K562 (cell line): ENCODE measurements at regions not wholly inside any gene's neighbourhood (a gene's known extent, or its start where the extent isn't known, plus 50 kb on each side); places are given as distances from the start of the nearest gene placed in this dataset.

Experiments
- ATAC-seq: fragments of 200-7000 bp; cut with Tn5 transposase; 3 replicates; pipeline ENCODE4 v1.9.1; 2020; ENCODE audit warnings: moderate library complexity
- BruUV-seq: library from RNA; stranded (reverse); fragments of 400-500 nt; replicated peaks from 2 replicates; lab custom pipeline; 2021; lab: Mats Ljungman, UMichigan
- CTCF ChIA-PET: fragments of 300-600 bp; formaldehyde crosslinking; extraction: SDS; loops from one replicate; lab custom pipeline; 2021; ENCODE audit warnings: low intra/inter-chr PET ratio; lab: Yijun Ruan, JAX
- POLR2A ChIA-PET: fragments of 300-600, 350-650 bp; sonication (Branson Sonifier 250); formaldehyde crosslinking; extraction: SDS; loops from one replicate; lab custom pipeline; 2021; ENCODE audit warnings: antibody characterized with exemption, inconsistent platforms; lab: Yijun Ruan, JAX
- DNase-seq, 4 experiments: peaks; one replicate each; pipeline versions ENCODE4 v3.0.0 to v3.0.0-alpha.2; 2011 to 2018; ENCODE audit warnings: low spot score in 3 of 4, mixed read lengths in 3 of 4; ENCODE audit errors: extremely low read depth in 1 of 4
- FAIRE-seq: peaks from 2 replicates; lab custom pipeline; 2011; peaks lifted over from hg19 to GRCh38; lab: Jason Lieb, UNC
- H2AFZ ChIP-seq: 2 replicates; pipeline ENCODE4 v1.6.0; 2011; ENCODE audit warnings: low read depth, low read length, control low read depth, inconsistent platforms
- H3K27ac ChIP-seq: fragments of 200-600 bp; 3 replicates; pipeline ENCODE4 v1.8.0; 2011; ENCODE audit warnings: low read depth, mild to moderate bottlenecking, control low read depth, inconsistent platforms, low read length, moderate library complexity, mixed read lengths; ENCODE audit errors: extremely low read depth
- H3K27me3 ChIP-seq, 2 experiments: fragments of 300-600 bp in 1 of 2; 2 replicates in 1 of 2; 3 replicates in 1 of 2; pipeline versions ENCODE4 v1.6.0 to v1.8.0; 2011; ENCODE audit warnings: inconsistent platforms in 2 of 2, low read length in 2 of 2, mild to moderate bottlenecking in 1 of 2, mixed read lengths in 1 of 2, moderate library complexity in 1 of 2; ENCODE audit not compliant: control insufficient read depth in 2 of 2, insufficient read depth in 2 of 2
- H3K36me3 ChIP-seq: fragments of 300-600 bp; 3 replicates; pipeline ENCODE4 v1.8.0; 2011; ENCODE audit warnings: mild to moderate bottlenecking, low read length, inconsistent platforms; ENCODE audit not compliant: control insufficient read depth, insufficient read depth
- H3K4me1 ChIP-seq, 2 experiments: fragments of 200-600 bp in 1 of 2; replicated peaks in 1 of 2; 2 replicates in 1 of 2; 3 replicates in 1 of 2; pipeline versions ENCODE4 v1.5.1 to v1.8.0; 2011; ENCODE audit warnings: inconsistent platforms in 2 of 2, low read length in 2 of 2, mild to moderate bottlenecking in 1 of 2, mixed read lengths in 1 of 2, moderate library complexity in 1 of 2; ENCODE audit not compliant: control insufficient read depth in 2 of 2, insufficient read depth in 2 of 2
- H3K4me2 ChIP-seq: 2 replicates; pipeline ENCODE4 v1.6.1; 2011; ENCODE audit warnings: low read length, control low read depth, inconsistent platforms, mixed read lengths; ENCODE audit not compliant: insufficient read depth
- H3K4me3 ChIP-seq: fragments of 200-600 bp; sonication (generic), shearing (Covaris generic); 2 replicates; pipeline ENCODE4 v1.5.1; 2016; ENCODE audit warnings: control low read depth, inconsistent platforms
- H3K79me2 ChIP-seq: fragments of 200-600 bp; 3 replicates; pipeline ENCODE4 v1.8.0; 2011; ENCODE audit warnings: low read length, inconsistent platforms; ENCODE audit not compliant: control insufficient read depth, insufficient read depth
- H3K9ac ChIP-seq, 2 experiments: 2 replicates each; pipeline versions ENCODE4 v1.6.0 to v1.6.1; 2011; ENCODE audit warnings: low read depth in 2 of 2, low read length in 2 of 2, control low read depth in 1 of 2, inconsistent platforms in 1 of 2, mild to moderate bottlenecking in 1 of 2, mixed read lengths in 1 of 2; ENCODE audit not compliant: insufficient read depth in 1 of 2
- H3K9me1 ChIP-seq: one replicate; pipeline ENCODE4 v1.6.0; 2011; ENCODE audit warnings: inconsistent platforms, mild to moderate bottlenecking, low read length, moderate library complexity; ENCODE audit not compliant: control insufficient read depth, insufficient read depth
- H3K9me3 ChIP-seq: replicated peaks from 2 replicates; pipeline ENCODE4 v1.5.1; 2011; ENCODE audit warnings: low read depth, low read length, inconsistent platforms; ENCODE audit not compliant: control insufficient read depth, insufficient read depth
- H4K20me1 ChIP-seq: replicated peaks from 2 replicates; pipeline ENCODE4 v1.6.1; 2011; ENCODE audit warnings: low read length, inconsistent platforms, mixed read lengths; ENCODE audit not compliant: control insufficient read depth, insufficient read depth
- CBFA2T2 ChIP-seq: fragments of 450-650 bp; conservative IDR thresholded peaks from 2 replicates; pipeline ENCODE4 v1.6.1; 2017; ENCODE audit warnings: mild to moderate bottlenecking
- CC2D1A ChIP-seq: fragments of 450-650 bp; IDR thresholded peaks from 2 replicates; pipeline ENCODE4 v1.6.1; 2017; ENCODE audit warnings: mild to moderate bottlenecking
- EP300 ChIP-seq: IDR thresholded peaks from 2 replicates; pipeline ENCODE4 v1.6.1; 2012; ENCODE audit warnings: low read length, improper control_type of control experiment
- MECOM ChIP-seq: fragments of 250-450 bp; sonication (Bioruptor Pico); IDR thresholded peaks from 2 replicates; pipeline ENCODE4 v1.8.0; 2022; ENCODE audit warnings: inconsistent platforms
- MEF2A ChIP-seq: IDR thresholded peaks from 2 replicates; pipeline ENCODE4 v1.6.1; 2011; ENCODE audit warnings: low read depth, mild to moderate bottlenecking, low read length, moderate library complexity; ENCODE audit not compliant: control insufficient read depth
- NCOR1 ChIP-seq: fragments of 450-650 bp; IDR thresholded peaks from 2 replicates; pipeline ENCODE4 v1.6.1; 2016; ENCODE audit warnings: mild to moderate bottlenecking, moderate library complexity
- PBX2 ChIP-seq, 2 experiments: IDR thresholded peaks in 1 of 2; conservative IDR thresholded peaks in 1 of 2; 2 replicates each; pipeline ENCODE4 v1.6.1; 2016; ENCODE audit warnings: low read depth in 2 of 2, mild to moderate bottlenecking in 1 of 2, missing compliant biosample characterization in 1 of 2, missing genetic modification characterization in 1 of 2, moderate library complexity in 1 of 2
- RBM34 ChIP-seq: fragments of 200-400 bp; formaldehyde crosslinking; IDR thresholded peaks from 2 replicates; pipeline ENCODE4 v1.6.1; 2018; ENCODE audit warnings: low read length, borderline replicate concordance; ENCODE audit not compliant: insufficient read depth
- RNF2 ChIP-seq: sonication (generic); IDR thresholded peaks from 2 replicates; pipeline ENCODE4 v1.6.1; 2016
- SLC30A9 ChIP-seq: fragments of 250-450 bp; sonication (Bioruptor Pico); IDR thresholded peaks from 2 replicates; pipeline ENCODE4 v1.8.0; 2022; ENCODE audit warnings: mild to moderate bottlenecking, moderate library complexity
- USF1 ChIP-seq: sonication (generic); formaldehyde crosslinking; IDR thresholded peaks from 2 replicates; pipeline ENCODE4 v1.9.0; 2022; ENCODE audit warnings: mild to moderate bottlenecking, missing genetic modification reagents
- ZNF398 ChIP-seq: fragments of 250-450 bp; sonication (Bioruptor Pico); IDR thresholded peaks from 2 replicates; pipeline ENCODE4 v1.8.0; 2021; ENCODE audit warnings: moderate library complexity, mild to moderate bottlenecking, inconsistent platforms
- ZNF695 ChIP-seq: fragments of 450-650 bp; formaldehyde crosslinking; IDR thresholded peaks from 2 replicates; pipeline ENCODE4 v1.4.0; 2020; ENCODE audit warnings: mild to moderate bottlenecking, moderate library complexity
- WGBS: fragments of 100-300 bp; shearing (Covaris generic); methylation state at CpG from one replicate; pipeline ENCODE4 v1.1.6; 2016; ENCODE audit warnings: low coverage, mixed read lengths; ENCODE audit not compliant: insufficient coverage; ENCODE audit errors: missing lambda C conversion rate; 5-methylcytosine and 5-hydroxymethylcytosine counted together
- in situ Hi-C: fragments of 300-500 bp; cut with MboI; formaldehyde crosslinking; loops from 4 replicates; pipeline ENCODE4 v1.15.0; 2018; ENCODE audit warnings: inconsistent platforms, mixed read lengths
- intact Hi-C: fragments of 100-400 bp; cut with micrococcal nuclease; formaldehyde crosslinking; loops from 2 replicates; pipeline ENCODE4 v1.14.2; 2022
- TF ChIP-seq, protein P1 (sequence below): fragments of 450-650 bp; IDR thresholded peaks from 2 replicates; pipeline ENCODE4 v1.6.1; 2017; ENCODE audit warnings: antibody characterized with exemption

- intact Hi-C loops = loop anchor here (5.0 kb wide), 1 partner anchor 424 kb away; no protein-coding TSS in a partner anchor
- no peak overlapping the region for H2AFZ ChIP-seq
- POLR2A ChIA-PET = no interaction called here
- TF ChIP-seq RNF2 = no peak
- TF ChIP-seq ZNF398 (CRISPR knock-in tag) = no peak
- peak; percentile 52; the same call in 1 of the 2 replicates for TF ChIP-seq EP300
- TF ChIP-seq NCOR1 = peak; percentile 13; the same call in 1 of the 2 replicates
- TF ChIP-seq CBFA2T2 = peak; percentile 53
- no peak for TF ChIP-seq SLC30A9
- no peak for TF ChIP-seq ZNF695
- no peak for TF ChIP-seq USF1 (CRISPR knock-in tag)
- TF ChIP-seq MECOM (CRISPR knock-in tag) = peak; percentile 89; the same call in 1 of the 2 replicates
- peak; percentile 98 for TF ChIP-seq CC2D1A
- no peak for TF ChIP-seq PBX2 (CRISPR knock-in tag; IDR thresholded peaks at IDR 0.05; ENCODE audit: low read depth)
- peak; percentile 44 for TF ChIP-seq PBX2 (tag; conservative IDR thresholded peaks at IDR 0.05; ENCODE audit: low read depth)
- TF ChIP-seq, protein P1, sequence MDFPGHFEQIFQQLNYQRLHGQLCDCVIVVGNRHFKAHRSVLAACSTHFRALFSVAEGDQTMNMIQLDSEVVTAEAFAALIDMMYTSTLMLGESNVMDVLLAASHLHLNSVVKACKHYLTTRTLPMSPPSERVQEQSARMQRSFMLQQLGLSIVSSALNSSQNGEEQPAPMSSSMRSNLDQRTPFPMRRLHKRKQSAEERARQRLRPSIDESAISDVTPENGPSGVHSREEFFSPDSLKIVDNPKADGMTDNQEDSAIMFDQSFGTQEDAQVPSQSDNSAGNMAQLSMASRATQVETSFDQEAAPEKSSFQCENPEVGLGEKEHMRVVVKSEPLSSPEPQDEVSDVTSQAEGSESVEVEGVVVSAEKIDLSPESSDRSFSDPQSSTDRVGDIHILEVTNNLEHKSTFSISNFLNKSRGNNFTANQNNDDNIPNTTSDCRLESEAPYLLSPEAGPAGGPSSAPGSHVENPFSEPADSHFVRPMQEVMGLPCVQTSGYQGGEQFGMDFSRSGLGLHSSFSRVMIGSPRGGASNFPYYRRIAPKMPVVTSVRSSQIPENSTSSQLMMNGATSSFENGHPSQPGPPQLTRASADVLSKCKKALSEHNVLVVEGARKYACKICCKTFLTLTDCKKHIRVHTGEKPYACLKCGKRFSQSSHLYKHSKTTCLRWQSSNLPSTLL = peak; percentile 90
- TF ChIP-seq MEF2A = peak; percentile 48; the same call in 1 of the 2 replicates
- TF ChIP-seq RBM34 = no peak
These were observed 72.8 kb upstream of the ATF7IP2 start for GRCh38 chr16:10312784-10313724.

More at GRCh38 chr16:10312784-10313724, 72.8 kb upstream of the ATF7IP2 start:
- DNase-seq (peak in 1 of 4 experiments; percentile 37), FAIRE-seq (no peak), ATAC-seq (peak; percentile 36; the same call in 2 of the 3 replicates)
- H3K4me3 ChIP-seq = no peak overlapping the region
- H3K9ac ChIP-seq = no peak overlapping the region
- no peak overlapping the region for H3K27ac ChIP-seq
- H3K9me1 ChIP-seq = no peaks in the 10 kb centered on the region
- H3K27me3 ChIP-seq = no peaks in the 10 kb centered on the region
- no TSS peak for BruUV-seq
- H3K9me3 ChIP-seq = peaks cover 2% of the 10 kb centered on the region; the same call in 1 of the 2 replicates
- no peaks in the 10 kb centered on the region for H3K79me2 ChIP-seq
- in situ Hi-C loops = loop anchor here (5.0 kb wide), 1 partner anchor 194 kb away; no protein-coding TSS in a partner anchor
- peaks cover 11 to 23% of the 10 kb centered on the region in 2 experiments for H3K4me1 ChIP-seq
- no peak overlapping the region for H3K4me2 ChIP-seq
- 34% methylated on average over 7 of the region's 7 CpGs for WGBS
- H3K36me3 ChIP-seq = no peaks in the 10 kb centered on the region
- no peaks in the 10 kb centered on the region for H4K20me1 ChIP-seq
- CTCF ChIA-PET = no interaction called here
